SK-N-SH (cell line): ENCODE measurements at regions not wholly inside any gene's neighbourhood (a gene's known extent, or its start where the extent isn't known, plus 50 kb on each side); places are given as distances from the start of the nearest gene placed in this dataset.

Experiments used
- CTCF ChIA-PET: fragments of 300-600, 350-600 bp; formaldehyde crosslinking; extraction: SDS; loops from one replicate; lab custom pipeline; 2021; lab: Yijun Ruan, JAX
- POLR2A ChIA-PET: fragments of 350-600 bp; sonication (Branson Sonifier 250); formaldehyde crosslinking; extraction: SDS; loops from one replicate; lab custom pipeline; 2020; ENCODE audit warnings: antibody characterized with exemption, inconsistent platforms; lab: Yijun Ruan, JAX
- DNase-seq: peaks from one replicate; pipeline ENCODE4 v3.0.0; 2012
- H2AFZ ChIP-seq: fragments of 200-600 bp; sonication (generic); 2 replicates; pipeline ENCODE4 v1.8.1; 2016; ENCODE audit warnings: antibody characterized with exemption, mild to moderate bottlenecking, low read depth
- H3F3A ChIP-seq: fragments of 200-600 bp; sonication (generic); replicated peaks from 2 replicates; pipeline ENCODE3; 2016; ENCODE audit warnings: antibody characterized with exemption, mild to moderate bottlenecking; ENCODE audit not compliant: insufficient read depth
- H3K27ac ChIP-seq, 2 experiments: fragments of 200-500 bp in 1 of 2; fragments of 200-600 bp in 1 of 2; sonication (Bioruptor generic) in 1 of 2; sonication (generic), shearing (Covaris generic) in 1 of 2; 2 replicates each; pipeline versions ENCODE4 v1.5.1 to v1.6.1; 2014 to 2016; ENCODE audit warnings: low read depth in 2 of 2, inconsistent platforms in 1 of 2, low read length in 1 of 2, mild to moderate bottlenecking in 1 of 2, mixed read lengths in 1 of 2
- H3K27me3 ChIP-seq: fragments of 200-600 bp; sonication (generic), shearing (Covaris generic); 2 replicates; pipeline ENCODE4 v1.6.1; 2016; ENCODE audit warnings: mixed run types; ENCODE audit not compliant: insufficient read depth
- H3K36me3 ChIP-seq, 2 experiments: fragments of 200-500 bp in 1 of 2; fragments of 200-600 bp in 1 of 2; sonication (Bioruptor generic) in 1 of 2; sonication (generic) in 1 of 2; replicated peaks in 1 of 2; 2 replicates each; pipeline versions ENCODE3 to v1.5.1; 2014 to 2016; ENCODE audit warnings: low read length in 1 of 2, mild to moderate bottlenecking in 1 of 2; ENCODE audit not compliant: insufficient read depth in 2 of 2, control insufficient read depth in 1 of 2
- H3K4me1 ChIP-seq, 2 experiments: fragments of 200-500 bp in 1 of 2; fragments of 200-600 bp in 1 of 2; sonication (Bioruptor generic) in 1 of 2; sonication (generic), shearing (Covaris generic) in 1 of 2; 2 replicates each; pipeline versions ENCODE4 v1.5.1 to v1.6.1; 2014 to 2016; ENCODE audit warnings: low read depth in 1 of 2, low read length in 1 of 2, mixed run types in 1 of 2; ENCODE audit not compliant: insufficient read depth in 2 of 2, control insufficient read depth in 1 of 2
- H3K4me2 ChIP-seq: fragments of 200-600 bp; sonication (generic), shearing (Covaris generic); 2 replicates; pipeline ENCODE4 v1.6.1; 2017; ENCODE audit warnings: mixed run types
- H3K4me3 ChIP-seq, 2 experiments: fragments of 200-500 bp in 1 of 2; fragments of 200-600 bp in 1 of 2; sonication (Bioruptor generic) in 1 of 2; sonication (generic), shearing (Covaris generic) in 1 of 2; 2 replicates each; pipeline versions ENCODE4 v1.5.1 to v1.8.1; 2014 to 2016; ENCODE audit warnings: low read depth in 2 of 2, inconsistent platforms in 1 of 2, low read length in 1 of 2, mild to moderate bottlenecking in 1 of 2, mixed read lengths in 1 of 2, moderate library complexity in 1 of 2
- H3K79me2 ChIP-seq: fragments of 200-600 bp; sonication (generic); 2 replicates; pipeline ENCODE4 v1.8.1; 2017; ENCODE audit warnings: mild to moderate bottlenecking; ENCODE audit not compliant: insufficient read depth
- H3K9ac ChIP-seq: fragments of 200-600 bp; sonication (generic); 2 replicates; pipeline ENCODE4 v1.6.1; 2017; ENCODE audit warnings: mixed run types
- H3K9me2 ChIP-seq: fragments of 200-600 bp; sonication (generic); 2 replicates; pipeline ENCODE4 v1.6.1; 2017; ENCODE audit warnings: mixed run types
- H3K9me3 ChIP-seq: fragments of 200-600 bp; sonication (generic); 2 replicates; pipeline ENCODE4 v1.6.1; 2017; ENCODE audit warnings: mixed run types, mild to moderate bottlenecking, moderate library complexity
- H4K20me1 ChIP-seq: fragments of 200-600 bp; sonication (generic); 2 replicates; pipeline ENCODE4 v1.6.1; 2017; ENCODE audit warnings: mild to moderate bottlenecking, mixed run types; ENCODE audit not compliant: insufficient read depth
- ELF1 ChIP-seq: IDR thresholded peaks from 2 replicates; pipeline ENCODE4 v1.4.0; 2012
- FOSL2 ChIP-seq: IDR thresholded peaks from 2 replicates; pipeline ENCODE4 v1.4.0; 2012; ENCODE audit warnings: low read depth, mild to moderate bottlenecking, moderate library complexity, borderline replicate concordance
- FOXM1 ChIP-seq: IDR thresholded peaks from 2 replicates; pipeline ENCODE4 v1.4.0; 2012; ENCODE audit warnings: low read depth, mild to moderate bottlenecking
- IRF3 ChIP-seq: fragments of 150-350 bp; IDR thresholded peaks from 2 replicates; pipeline ENCODE4 v1.6.1; 2016; ENCODE audit warnings: mild to moderate bottlenecking, low read depth, low read length
- JUND ChIP-seq: IDR thresholded peaks from 2 replicates; pipeline ENCODE4 v1.4.0; 2012
- NRF1 ChIP-seq: IDR thresholded peaks from 2 replicates; pipeline ENCODE4 v1.6.1; 2012; ENCODE audit warnings: low read depth, mild to moderate bottlenecking, low read length
- REST ChIP-seq: IDR thresholded peaks from 2 replicates; pipeline ENCODE4 v1.6.1; 2012; ENCODE audit warnings: mild to moderate bottlenecking, low read depth, low read length, moderate library complexity
- RXRA ChIP-seq: IDR thresholded peaks from 2 replicates; pipeline ENCODE4 v1.4.0; 2012; ENCODE audit warnings: low read depth, mild to moderate bottlenecking, borderline replicate concordance
- SIN3A ChIP-seq: IDR thresholded peaks from 2 replicates; pipeline ENCODE4 v1.6.1; 2012; ENCODE audit warnings: low read depth, mild to moderate bottlenecking, low read length, moderate library complexity, borderline replicate concordance
- ZBTB33 ChIP-seq: IDR thresholded peaks from 2 replicates; pipeline ENCODE4 v1.4.0; 2012; ENCODE audit warnings: low read depth, borderline replicate concordance
- WGBS: methylation state at CpG from one replicate; pipeline ENCODE4 v1.1.6; 2017; ENCODE audit warnings: low lambda C conversion rate; 5-methylcytosine and 5-hydroxymethylcytosine counted together

GRCh38 chr13:74027161-74027779 is 106.9 kb downstream of the KLF12 start:
- ChIA-PET POLR2A (no interaction called here), CTCF (interaction anchor here (0.6 kb wide), 1 partner anchor 11 kb away, joined by 3 read pairs; no protein-coding TSS in a partner anchor)
- no peak for DNase-seq
- Histone ChIP-seq H3K4me2 (no peak overlapping the region), H3K4me1 (peaks cover 0 to 5% of the 10 kb centered on the region in 2 experiments; a peak in 3 of 4 replicates), H3K9ac (no peak overlapping the region), H3K36me3 (peaks cover 0 to 17% of the 10 kb centered on the region in 2 experiments), H3K79me2 (peaks cover 17% of the 10 kb centered on the region), H3K9me2 (no peaks in the 10 kb centered on the region), H3K9me3 (no peaks in the 10 kb centered on the region), H2AFZ (no peak overlapping the region), H4K20me1 (0 out of 2 replicates have a peak, but pooled peaks cover 9% of the 10 kb centered on the region), H3F3A (no peaks in the 10 kb centered on the region), H3K4me3 (no peak overlapping the region), H3K27ac (no peak overlapping the region), H3K27me3 (no peaks in the 10 kb centered on the region)
- TF ChIP-seq RXRA (no peak), NRF1 (no peak), ELF1 (no peak), REST (no peak), IRF3 (no peak), SIN3A (no peak), JUND (no peak), FOSL2 (no peak), FOXM1 (no peak), ZBTB33 (no peak)
- WGBS: 89% methylated on average over 4 of the region's 4 CpGs
